ENCODE measurements at regions not wholly inside any gene's neighbourhood (a gene's known extent, or its start where the extent isn't known, plus 50 kb on each side); places are given as distances from the start of the nearest gene placed in this dataset.

DNA sequence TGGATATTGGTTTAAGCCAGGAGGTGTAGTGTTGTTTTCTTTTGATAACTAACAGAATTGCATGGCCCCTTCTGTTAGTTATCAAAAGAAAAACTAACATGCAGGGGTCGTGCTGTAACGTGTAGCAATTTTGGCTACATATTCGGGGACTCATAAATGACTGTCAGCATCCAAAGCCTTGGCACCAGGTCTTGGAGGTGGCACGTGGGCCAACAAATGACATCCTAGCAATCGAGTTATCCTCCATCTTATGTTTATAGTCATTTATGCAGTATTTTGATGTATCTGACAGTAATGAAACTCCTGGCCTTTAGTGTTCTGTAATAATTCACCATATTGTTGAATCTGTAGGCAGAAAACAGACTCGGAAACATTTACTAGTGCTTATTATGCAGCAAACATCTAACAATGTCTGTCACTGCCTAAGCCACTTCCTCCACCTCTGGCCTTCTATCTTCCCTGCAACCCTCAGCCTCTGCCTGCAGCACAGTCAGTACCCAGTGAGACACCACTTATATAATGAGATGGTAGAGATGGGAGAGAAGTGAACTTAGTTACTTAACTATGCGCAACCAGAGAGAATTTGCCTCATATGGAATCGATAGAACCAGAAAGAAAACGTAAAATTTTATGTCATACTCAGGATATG, 184.6 kb downstream of the AEBP2 start:
- TF ChIP-seq, protein P1, sequence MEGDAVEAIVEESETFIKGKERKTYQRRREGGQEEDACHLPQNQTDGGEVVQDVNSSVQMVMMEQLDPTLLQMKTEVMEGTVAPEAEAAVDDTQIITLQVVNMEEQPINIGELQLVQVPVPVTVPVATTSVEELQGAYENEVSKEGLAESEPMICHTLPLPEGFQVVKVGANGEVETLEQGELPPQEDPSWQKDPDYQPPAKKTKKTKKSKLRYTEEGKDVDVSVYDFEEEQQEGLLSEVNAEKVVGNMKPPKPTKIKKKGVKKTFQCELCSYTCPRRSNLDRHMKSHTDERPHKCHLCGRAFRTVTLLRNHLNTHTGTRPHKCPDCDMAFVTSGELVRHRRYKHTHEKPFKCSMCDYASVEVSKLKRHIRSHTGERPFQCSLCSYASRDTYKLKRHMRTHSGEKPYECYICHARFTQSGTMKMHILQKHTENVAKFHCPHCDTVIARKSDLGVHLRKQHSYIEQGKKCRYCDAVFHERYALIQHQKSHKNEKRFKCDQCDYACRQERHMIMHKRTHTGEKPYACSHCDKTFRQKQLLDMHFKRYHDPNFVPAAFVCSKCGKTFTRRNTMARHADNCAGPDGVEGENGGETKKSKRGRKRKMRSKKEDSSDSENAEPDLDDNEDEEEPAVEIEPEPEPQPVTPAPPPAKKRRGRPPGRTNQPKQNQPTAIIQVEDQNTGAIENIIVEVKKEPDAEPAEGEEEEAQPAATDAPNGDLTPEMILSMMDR (conservative IDR thresholded peaks at IDR 0.05; ENCODE audit: low read length): no peak
- no peak for TF ChIP-seq EZH2phosphoT487 (IDR thresholded peaks at IDR 0.05; ENCODE audit: borderline replicate concordance, low read depth, low read length)
